ENCODE measurements at regions not wholly inside any gene's neighbourhood (a gene's known extent, or its start where the extent isn't known, plus 50 kb on each side); places are given as distances from the start of the nearest gene placed in this dataset.

GRCh38 chr7:45256309-45256708 lies 98.7 kb downstream of the RAMP3 start:
- no peaks in the 10 kb centered on the region for H3K4me1 ChIP-seq (ENCODE audit: low read depth)
- no peak for TF ChIP-seq CTCF (IDR thresholded peaks at IDR 0.05; ENCODE audit: low read depth, low read length)
- H3K4me3 ChIP-seq, result no peak overlapping the region
- no peak for DNase-seq (ENCODE audit: low read depth in 1 of 2, low spot score in 1 of 2)
- H3K9me3 ChIP-seq (ENCODE audit: low read depth), result no peaks in the 10 kb centered on the region
- no peak overlapping the region for H3K27ac ChIP-seq
- H3K27me3 ChIP-seq, result peaks cover 8% of the 10 kb centered on the region
- H3K36me3 ChIP-seq, result no peaks in the 10 kb centered on the region

- no peak for TF ChIP-seq CTCF (IDR thresholded peaks at IDR 0.05; ENCODE audit: low read depth, low read length)
- no peak for DNase-seq (ENCODE audit: low read depth in 1 of 2, low spot score in 1 of 2)
- Histone ChIP-seq H3K27me3 (peaks cover 8% of the 10 kb centered on the region), H3K4me3 (no peak overlapping the region), H3K27ac (no peak overlapping the region), H3K4me1 (ENCODE audit: low read depth) (no peaks in the 10 kb centered on the region), H3K9me3 (ENCODE audit: low read depth) (no peaks in the 10 kb centered on the region), H3K36me3 (no peaks in the 10 kb centered on the region)
Observed at GRCh38 chr7:45256775-45257174, 99.2 kb downstream of the RAMP3 start.

- Histone ChIP-seq H3K27me3 (peaks cover 8% of the 10 kb centered on the region), H3K36me3 (no peaks in the 10 kb centered on the region), H3K9me3 (ENCODE audit: low read depth) (no peaks in the 10 kb centered on the region), H3K4me3 (no peak overlapping the region), H3K27ac (no peak overlapping the region), H3K4me1 (ENCODE audit: low read depth) (no peaks in the 10 kb centered on the region)
- DNase-seq (ENCODE audit: low read depth in 1 of 2, low spot score in 1 of 2), result no peak
- no peak for TF ChIP-seq CTCF (IDR thresholded peaks at IDR 0.05; ENCODE audit: low read depth, low read length)
Observed at GRCh38 chr7:45257284-45257683, 99.7 kb downstream of the RAMP3 start.

GRCh38 chr7:45258533-45259226 lies 101.1 kb downstream of the RAMP3 start:
- TF ChIP-seq CTCF (IDR thresholded peaks at IDR 0.05; ENCODE audit: low read depth, low read length), result no peak
- Histone ChIP-seq H3K36me3 (no peaks in the 10 kb centered on the region), H3K27ac (no peak overlapping the region), H3K4me3 (no peak overlapping the region), H3K4me1 (ENCODE audit: low read depth) (no peaks in the 10 kb centered on the region), H3K27me3 (peaks cover 8% of the 10 kb centered on the region), H3K9me3 (ENCODE audit: low read depth) (no peaks in the 10 kb centered on the region)
- no peak for DNase-seq (ENCODE audit: low read depth in 1 of 2, low spot score in 1 of 2)

GRCh38 chr7:45259227-45259596 lies 101.6 kb downstream of the RAMP3 start:
- Histone ChIP-seq H3K4me1 (ENCODE audit: low read depth) (no peaks in the 10 kb centered on the region), H3K9me3 (ENCODE audit: low read depth) (no peaks in the 10 kb centered on the region), H3K27me3 (peaks cover 8% of the 10 kb centered on the region), H3K36me3 (no peaks in the 10 kb centered on the region), H3K4me3 (no peak overlapping the region), H3K27ac (no peak overlapping the region)
- no peak for DNase-seq (ENCODE audit: low read depth in 1 of 2, low spot score in 1 of 2)
- TF ChIP-seq CTCF (IDR thresholded peaks at IDR 0.05; ENCODE audit: low read depth, low read length), result no peak
